ENCODE measurements at regions not wholly inside any gene's neighbourhood (a gene's known extent, or its start where the extent isn't known, plus 50 kb on each side); places are given as distances from the start of the nearest gene placed in this dataset.
"Not testable (repeated sequence)": the region's sequence is repeated elsewhere in the genome, so short reads cannot be mapped to it uniquely, and the experiment has no call there.

DNA sequence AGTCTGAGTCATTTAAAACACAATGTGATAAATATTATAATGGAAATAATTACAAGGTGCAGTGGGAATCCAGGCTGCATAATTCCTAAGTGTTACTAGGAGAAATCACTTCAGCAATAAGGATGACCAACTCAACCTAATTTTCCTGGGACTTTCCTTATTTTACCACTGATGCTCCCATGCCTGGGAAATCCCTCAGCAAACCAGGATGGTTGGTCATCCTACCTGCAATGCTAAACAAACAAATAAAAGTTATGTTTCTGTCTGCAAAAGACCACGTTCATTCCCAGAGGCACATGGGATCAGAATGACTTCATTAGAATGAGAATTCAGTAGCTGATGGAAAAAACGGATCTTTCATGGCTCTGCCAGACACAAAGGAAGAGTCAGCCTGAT lies 130.8 kb upstream of the RAP1B start:
- DNase-seq, result no peak

GRCh38 chr12:68480526-68480925 lies 130.2 kb upstream of the RAP1B start:
- DNase-seq, result no peak

GRCh38 chr12:68481181-68481941 lies 129.3 kb upstream of the RAP1B start:
- no peak for DNase-seq

DNA sequence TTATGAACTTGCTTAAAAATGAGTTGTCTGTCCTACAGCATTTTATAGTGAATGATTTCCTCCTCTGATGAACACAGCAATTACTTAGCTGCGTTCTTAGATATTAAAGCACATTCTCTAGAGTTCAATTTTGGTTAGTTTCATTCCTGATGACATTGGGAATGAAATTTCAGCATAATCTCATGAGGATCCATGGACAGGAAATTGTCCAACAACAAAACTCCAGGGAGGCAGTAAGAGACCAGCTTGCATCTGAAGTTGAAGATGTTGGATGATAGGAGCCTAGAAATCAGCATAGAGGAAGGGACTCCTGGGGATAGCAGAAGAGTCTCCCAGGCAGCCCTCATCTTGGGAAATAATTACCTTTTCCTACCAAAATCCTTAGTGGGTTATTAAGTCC lies 128.7 kb upstream of the RAP1B start:
- no peak for DNase-seq

DNA sequence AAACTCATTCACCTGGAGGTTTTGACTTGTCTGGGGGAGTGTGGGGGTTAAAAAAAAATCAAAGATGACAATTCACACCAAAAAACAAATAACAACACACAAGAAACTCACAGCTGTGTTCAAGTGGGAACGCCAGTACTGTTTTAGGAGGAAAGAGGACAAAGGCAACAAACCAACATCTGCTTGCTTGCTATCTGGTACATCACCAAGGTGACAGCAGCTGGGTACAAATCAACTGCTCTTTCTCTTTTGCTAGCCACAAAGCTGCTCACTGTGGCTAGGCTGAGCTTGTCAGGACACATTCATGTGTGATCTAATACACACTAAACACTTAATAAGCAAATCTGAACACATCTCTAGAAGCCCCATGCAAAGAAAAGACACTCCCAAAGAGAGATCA lies 128.0 kb upstream of the RAP1B start:
- DNase-seq, result no peak

DNA sequence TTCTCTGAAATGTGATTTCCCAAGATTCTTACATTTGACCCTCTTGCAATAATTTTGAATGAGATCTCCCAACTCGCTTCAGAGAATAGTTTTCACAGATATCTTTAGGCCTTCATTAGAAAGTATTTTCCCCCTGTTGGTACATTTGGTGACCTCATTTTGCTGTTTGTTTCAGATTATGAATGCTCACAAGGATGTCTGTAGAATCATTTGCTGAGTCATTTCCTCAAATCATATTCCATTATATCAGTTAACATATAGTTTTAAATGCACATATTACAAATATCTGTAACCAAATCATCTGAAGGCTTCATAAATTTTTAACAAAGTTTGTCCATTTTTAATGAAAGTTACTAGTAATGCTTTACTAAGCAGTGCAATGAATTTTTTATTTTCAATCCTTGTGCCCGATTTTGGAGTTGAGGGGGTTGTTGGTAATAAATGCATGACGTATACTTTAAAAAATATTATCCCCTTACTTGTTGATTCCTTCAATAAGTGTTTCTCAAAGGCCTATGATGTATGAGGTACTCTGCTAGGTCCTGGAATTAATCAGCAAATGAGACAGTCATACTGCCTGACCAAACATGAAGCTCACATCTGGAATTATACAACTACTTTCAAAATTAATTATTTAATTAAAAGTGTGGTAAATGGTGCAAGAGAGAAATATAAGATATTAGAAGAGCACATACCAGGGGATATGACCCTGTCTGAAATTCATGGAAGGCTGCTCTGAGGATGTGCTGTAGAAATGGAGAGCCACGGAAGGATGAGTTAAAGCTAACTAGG lies 126.9 kb upstream of the RAP1B start:
- no peak for DNase-seq

- DNase-seq, result not testable (repeated sequence)
Measured at GRCh38 chr12:68484578-68484977, 126.1 kb upstream of the RAP1B start.

DNA sequence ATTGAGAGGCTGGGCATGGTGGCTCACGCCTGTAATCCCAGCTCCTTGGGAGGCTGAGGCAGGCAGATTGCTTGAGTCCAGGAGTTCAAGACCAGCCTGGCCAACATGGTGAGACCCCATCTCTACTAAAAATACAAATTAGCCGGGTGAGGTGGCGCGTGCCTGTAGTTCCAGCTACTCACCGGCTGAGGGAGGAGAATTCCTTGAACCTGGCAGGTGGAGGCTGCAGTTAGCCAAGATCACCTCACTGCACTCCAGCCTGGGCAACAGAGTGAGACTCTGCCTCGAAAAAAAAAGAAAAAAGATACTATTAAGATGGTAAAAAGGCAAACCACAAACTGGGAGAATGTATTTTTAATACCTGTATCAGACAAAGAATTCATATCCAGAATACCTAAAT lies 124.2 kb upstream of the RAP1B start:
- not testable (repeated sequence) for DNase-seq

DNA sequence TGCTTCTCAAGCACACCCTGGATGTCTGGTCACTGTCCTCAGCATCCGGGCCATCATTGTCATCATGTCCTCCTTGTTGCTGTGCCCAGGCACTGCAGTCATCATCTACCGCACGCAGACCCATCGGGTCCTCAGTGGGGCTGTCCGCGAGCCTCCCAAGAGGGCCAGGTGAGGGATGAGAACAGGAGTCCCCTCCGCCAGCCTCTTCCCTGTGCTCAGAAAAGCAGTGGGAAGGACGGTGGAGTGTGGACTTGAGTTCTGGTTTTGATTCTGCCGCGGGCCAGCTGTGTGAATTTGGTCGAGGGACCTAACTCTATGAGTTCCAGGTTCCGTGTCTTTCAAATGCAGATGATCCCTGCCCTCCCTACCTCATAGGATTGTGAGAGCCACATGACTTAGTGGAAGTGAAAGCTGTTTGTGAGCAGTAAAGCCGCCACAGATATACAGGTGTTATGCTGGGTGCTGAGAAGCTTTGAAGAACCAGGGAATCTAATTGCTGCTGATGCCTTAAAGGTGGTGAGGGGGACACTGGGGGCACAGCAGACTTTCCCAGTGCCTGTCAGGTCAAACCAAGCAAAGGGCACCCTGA lies 122.9 kb upstream of the RAP1B start:
- no peak for DNase-seq

GRCh38 chr12:68489273-68489672 lies 121.4 kb upstream of the RAP1B start:
- no peak for DNase-seq

DNA sequence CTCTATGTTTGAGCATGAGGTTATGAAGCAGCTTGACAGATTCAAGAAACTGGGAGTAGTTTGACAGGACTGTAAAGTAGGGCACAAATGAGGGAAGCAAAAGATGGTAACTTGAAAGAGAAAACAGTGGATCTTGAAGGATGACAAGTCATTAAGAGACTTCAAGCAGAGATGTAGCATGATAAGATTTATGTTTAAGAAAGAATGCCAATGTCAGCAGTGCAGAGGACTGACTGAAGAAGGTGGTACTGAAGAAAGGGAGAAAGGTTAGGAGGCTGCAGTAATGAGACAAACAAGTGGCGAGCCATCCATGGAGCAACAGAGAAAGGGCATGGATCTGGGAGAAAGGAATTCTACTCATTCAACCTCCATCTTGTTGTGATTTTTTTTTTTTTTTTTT lies 120.2 kb upstream of the RAP1B start:
- no peak for DNase-seq

- DNase-seq, result no peak
Measured at GRCh38 chr12:68491204-68491960, 119.3 kb upstream of the RAP1B start.

- no peak for DNase-seq
Measured at GRCh38 chr12:68495336-68496070, 115.2 kb upstream of the RAP1B start.

DNA sequence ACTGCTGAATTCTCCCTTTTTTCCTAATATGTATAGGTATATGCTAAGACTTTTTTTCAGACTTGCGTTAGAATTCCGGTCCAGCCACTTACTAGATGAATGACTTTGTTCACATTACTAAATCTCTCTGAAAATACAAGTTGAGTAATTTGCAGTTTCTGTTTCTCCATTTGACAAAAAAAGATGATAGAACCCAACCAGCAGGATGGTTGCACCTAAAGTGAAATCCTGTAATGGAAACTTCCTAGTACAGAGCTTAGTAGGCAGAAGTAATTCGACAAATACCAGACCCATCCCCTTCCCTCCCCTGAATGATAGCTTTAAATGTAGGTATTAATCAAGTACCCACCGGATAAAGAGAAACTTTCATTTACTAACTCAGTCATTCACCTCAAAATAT lies 113.6 kb upstream of the RAP1B start:
- no peak for DNase-seq

GRCh38 chr12:68497702-68498101 lies 113.0 kb upstream of the RAP1B start:
- DNase-seq, result no peak

GRCh38 chr12:68498736-68499135 lies 112.0 kb upstream of the RAP1B start:
- no peak for DNase-seq

DNA sequence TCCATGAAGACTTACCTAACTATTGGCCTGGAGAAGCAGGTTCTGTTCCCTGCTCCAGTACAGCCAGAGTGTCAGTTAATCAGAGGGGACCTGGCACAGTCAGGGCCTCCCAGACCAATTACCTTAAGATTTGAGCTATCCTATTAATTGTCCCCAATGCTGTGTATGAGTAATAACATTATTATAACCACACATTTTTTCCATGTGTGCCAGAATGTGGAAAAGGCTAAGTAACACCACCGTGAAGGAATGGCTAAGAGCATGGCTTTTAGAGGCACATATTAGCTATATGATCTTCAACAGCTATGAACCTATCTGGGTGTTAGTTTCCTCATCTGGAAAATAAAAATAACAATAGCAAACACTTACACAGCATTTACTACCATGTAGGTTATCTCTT lies 111.1 kb upstream of the RAP1B start:
- no peak for DNase-seq

DNA sequence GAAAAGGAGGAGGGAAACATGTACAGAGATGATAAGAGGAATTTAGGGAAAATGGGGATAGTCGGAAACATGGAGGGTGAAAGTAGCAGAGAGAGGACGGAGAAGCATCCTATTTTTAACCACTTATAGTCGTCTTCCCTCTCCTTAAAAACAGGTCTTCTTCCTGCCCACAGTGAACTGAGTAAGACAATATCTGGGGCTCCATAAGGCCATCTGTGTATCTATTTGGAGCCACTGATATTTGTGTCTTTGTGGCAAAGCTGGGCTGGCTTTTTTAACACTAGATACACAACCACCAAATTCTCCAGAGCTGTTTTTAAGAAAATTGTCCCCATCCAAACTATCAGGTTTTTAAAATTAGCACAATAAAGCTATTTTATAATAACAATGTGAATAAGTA lies 109.5 kb upstream of the RAP1B start:
- DNase-seq, result no peak

- no peak for DNase-seq
Measured at GRCh38 chr12:68505970-68506369, 104.7 kb upstream of the RAP1B start.

DNA sequence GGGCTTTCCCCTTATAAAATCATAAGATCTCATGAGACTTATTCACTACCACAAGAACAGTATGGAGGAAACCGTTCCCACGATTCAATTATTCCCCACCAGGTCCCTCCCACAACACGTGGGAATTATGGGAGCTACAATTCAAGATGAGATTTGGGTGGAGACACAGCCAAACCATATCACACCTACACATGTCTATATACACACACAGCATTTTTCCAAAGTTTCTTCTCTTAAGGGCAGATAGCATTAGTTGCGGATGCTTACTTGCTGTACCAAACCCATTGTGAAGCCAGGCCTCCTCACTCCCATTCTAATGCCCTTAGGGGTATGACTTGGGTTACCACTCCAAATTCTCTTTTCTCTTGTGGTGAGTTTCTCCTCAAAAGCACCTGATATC lies 104.1 kb upstream of the RAP1B start:
- DNase-seq, result no peak

GRCh38 chr12:68507657-68508056 lies 103.0 kb upstream of the RAP1B start:
- no peak for DNase-seq

GRCh38 chr12:68508576-68508975 lies 102.1 kb upstream of the RAP1B start:
- no peak for DNase-seq

GRCh38 chr12:68509242-68509641 lies 101.5 kb upstream of the RAP1B start:
- DNase-seq, result no peak
